Activated CD8-positive, alpha-beta T cell treated with anti-CD3 and anti-CD28 coated beads for 36 hours (primary cell): ENCODE measurements at regions not wholly inside any gene's neighbourhood (a gene's known extent, or its start where the extent isn't known, plus 50 kb on each side); places are given as distances from the start of the nearest gene placed in this dataset.

Experiments used
- ATAC-seq: fragments of 200-7000 bp; cut with Tn5 transposase; one replicate; pipeline ENCODE4 v1.10.0; 2021; ENCODE audit warnings: mild to moderate bottlenecking, moderate library complexity
- CTCF ChIA-PET: fragments of 350-600 bp; sonication (Branson Sonifier 250); formaldehyde crosslinking; loops from one replicate; lab custom pipeline; 2021; ENCODE audit warnings: antibody characterized with exemption; lab: Charles Lee
- POLR2A ChIA-PET: fragments of 350-600 bp; sonication (Branson Sonifier 250); formaldehyde crosslinking; loops from one replicate; lab custom pipeline; 2021; ENCODE audit warnings: antibody characterized with exemption; lab: Charles Lee
- DNase-seq: peaks from one replicate; pipeline ENCODE4 v3.0.0-alpha.2; 2020
- H3K27ac Mint-ChIP-seq: one replicate; pipeline ENCODE4 v1.8.0; 2021; ENCODE audit warnings: mild to moderate bottlenecking, mixed read lengths
- H3K27me3 Mint-ChIP-seq: one replicate; pipeline ENCODE4 v1.8.0; 2021; ENCODE audit warnings: mixed read lengths
- H3K36me3 Mint-ChIP-seq: one replicate; pipeline ENCODE4 v1.8.0; 2021; ENCODE audit warnings: low read depth, mixed read lengths
- H3K4me1 Mint-ChIP-seq: one replicate; pipeline ENCODE4 v1.8.0; 2021; ENCODE audit warnings: low read depth, mixed read lengths
- H3K4me3 Mint-ChIP-seq: one replicate; pipeline ENCODE4 v1.8.0; 2021; ENCODE audit warnings: mild to moderate bottlenecking, moderate library complexity, mixed read lengths
- H3K9me3 Mint-ChIP-seq: one replicate; pipeline ENCODE4 v1.8.0; 2021; ENCODE audit warnings: mixed read lengths
- CTCF ChIP-seq: fragments of 200-600 bp; IDR thresholded peaks from one replicate; pipeline ENCODE4 v1.8.0; 2022; ENCODE audit warnings: antibody characterized with exemption, mild to moderate bottlenecking
- intact Hi-C: fragments of 100-400 bp; cut with micrococcal nuclease; formaldehyde crosslinking; loops from one replicate; pipeline ENCODE4 v1.10.0; 2022

- ATAC-seq (no peak), DNase-seq (no peak)
- H3K36me3 Mint-ChIP-seq = no peaks in the 10 kb centered on the region
- intact Hi-C loops = no loop called here
- TF ChIP-seq CTCF = no peak
- CTCF ChIA-PET = no interaction called here
- no peak overlapping the region for H3K4me3 Mint-ChIP-seq
- POLR2A ChIA-PET = no interaction called here
- H3K4me1 Mint-ChIP-seq = no peaks in the 10 kb centered on the region
- H3K9me3 Mint-ChIP-seq = no peaks in the 10 kb centered on the region
- H3K27ac Mint-ChIP-seq = no peak overlapping the region
- H3K27me3 Mint-ChIP-seq = peaks cover 9% of the 10 kb centered on the region
Measured at GRCh38 chr1:30172757-30173156, 550.6 kb downstream of the MATN1 start.

GRCh38 chr1:30172299-30172694, 551.1 kb downstream of the MATN1 start:
- Mint-ChIP-seq H3K27me3 (peaks cover 9% of the 10 kb centered on the region), H3K4me3 (no peak overlapping the region), H3K27ac (no peak overlapping the region), H3K36me3 (no peaks in the 10 kb centered on the region), H3K9me3 (no peaks in the 10 kb centered on the region), H3K4me1 (no peaks in the 10 kb centered on the region)
- ATAC-seq (no peak), DNase-seq (no peak)
- intact Hi-C loops = no loop called here
- TF ChIP-seq CTCF = no peak
- ChIA-PET CTCF (no interaction called here), POLR2A (no interaction called here)

- H3K27ac Mint-ChIP-seq = no peak overlapping the region
- intact Hi-C loops = no loop called here
Measured at GRCh38 chr1:30171537-30172298, 551.7 kb downstream of the MATN1 start.

GRCh38 chr1:30169269-30169668, 554.1 kb downstream of the MATN1 start:
- Mint-ChIP-seq H3K27ac (no peak overlapping the region), H3K9me3 (no peaks in the 10 kb centered on the region), H3K27me3 (peaks cover 7% of the 10 kb centered on the region), H3K4me3 (no peak overlapping the region), H3K36me3 (no peaks in the 10 kb centered on the region), H3K4me1 (no peaks in the 10 kb centered on the region)
- no peak for ATAC-seq
- intact Hi-C loops = no loop called here
- TF ChIP-seq CTCF = no peak
- ChIA-PET CTCF (no interaction called here), POLR2A (no interaction called here)
- DNase-seq = no peak

More at GRCh38 chr1:30171537-30172298, 551.7 kb downstream of the MATN1 start:
- Mint-ChIP-seq H3K4me1 (no peaks in the 10 kb centered on the region), H3K27me3 (peaks cover 8% of the 10 kb centered on the region), H3K4me3 (no peak overlapping the region), H3K36me3 (no peaks in the 10 kb centered on the region), H3K9me3 (no peaks in the 10 kb centered on the region)
- ChIA-PET CTCF (no interaction called here), POLR2A (no interaction called here)
- ATAC-seq (no peak), DNase-seq (no peak)
- TF ChIP-seq CTCF = no peak

GRCh38 chr1:30166174-30166573, 557.2 kb downstream of the MATN1 start:
- no peaks in the 10 kb centered on the region for H3K9me3 Mint-ChIP-seq
- H3K4me1 Mint-ChIP-seq = no peaks in the 10 kb centered on the region
- no peak for TF ChIP-seq CTCF
- intact Hi-C loops = no loop called here
- no peak overlapping the region for H3K4me3 Mint-ChIP-seq
- H3K27me3 Mint-ChIP-seq = peaks cover 3% of the 10 kb centered on the region
- ChIA-PET CTCF (no interaction called here), POLR2A (no interaction called here)
- no peaks in the 10 kb centered on the region for H3K36me3 Mint-ChIP-seq
- H3K27ac Mint-ChIP-seq = no peak overlapping the region
- no peak for ATAC-seq
- DNase-seq = no peak
